ENCODE measurements at regions not wholly inside any gene's neighbourhood (a gene's known extent, or its start where the extent isn't known, plus 50 kb on each side); places are given as distances from the start of the nearest gene placed in this dataset.

DNA sequence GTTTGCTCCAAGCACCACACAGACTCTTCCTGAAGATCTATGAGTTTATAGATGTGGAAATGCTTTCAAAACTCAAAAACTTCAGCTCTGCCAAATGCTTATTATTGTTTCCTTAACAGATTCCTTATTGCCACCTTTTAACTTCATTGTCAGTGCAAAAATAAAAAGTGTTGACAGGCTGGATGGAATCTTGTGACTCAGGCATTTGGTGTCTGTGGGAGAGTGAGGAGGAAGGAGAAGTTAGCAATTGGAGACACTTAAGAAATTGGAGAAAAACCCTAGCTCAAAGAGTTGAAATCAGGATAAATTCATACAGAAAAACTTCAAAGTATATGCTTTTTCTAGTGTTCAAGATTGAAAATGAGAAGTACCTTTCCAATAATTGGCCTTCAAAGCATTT is 140.6 kb upstream of the PUM3 start:
- no peak for DNase-seq (ENCODE audit: low read depth)
- no peak overlapping the region for H3K4me3 ChIP-seq (ENCODE audit: low read depth, low read length)
- TF ChIP-seq, protein P1, sequence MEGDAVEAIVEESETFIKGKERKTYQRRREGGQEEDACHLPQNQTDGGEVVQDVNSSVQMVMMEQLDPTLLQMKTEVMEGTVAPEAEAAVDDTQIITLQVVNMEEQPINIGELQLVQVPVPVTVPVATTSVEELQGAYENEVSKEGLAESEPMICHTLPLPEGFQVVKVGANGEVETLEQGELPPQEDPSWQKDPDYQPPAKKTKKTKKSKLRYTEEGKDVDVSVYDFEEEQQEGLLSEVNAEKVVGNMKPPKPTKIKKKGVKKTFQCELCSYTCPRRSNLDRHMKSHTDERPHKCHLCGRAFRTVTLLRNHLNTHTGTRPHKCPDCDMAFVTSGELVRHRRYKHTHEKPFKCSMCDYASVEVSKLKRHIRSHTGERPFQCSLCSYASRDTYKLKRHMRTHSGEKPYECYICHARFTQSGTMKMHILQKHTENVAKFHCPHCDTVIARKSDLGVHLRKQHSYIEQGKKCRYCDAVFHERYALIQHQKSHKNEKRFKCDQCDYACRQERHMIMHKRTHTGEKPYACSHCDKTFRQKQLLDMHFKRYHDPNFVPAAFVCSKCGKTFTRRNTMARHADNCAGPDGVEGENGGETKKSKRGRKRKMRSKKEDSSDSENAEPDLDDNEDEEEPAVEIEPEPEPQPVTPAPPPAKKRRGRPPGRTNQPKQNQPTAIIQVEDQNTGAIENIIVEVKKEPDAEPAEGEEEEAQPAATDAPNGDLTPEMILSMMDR (IDR thresholded peaks at IDR 0.05; ENCODE audit: insufficient read depth, low read length), result no peak

GRCh38 chr9:2979957-2980610 is 136.2 kb upstream of the PUM3 start:
- H3K4me3 ChIP-seq (ENCODE audit: low read depth, low read length), result no peak overlapping the region
- no peak for DNase-seq (ENCODE audit: low read depth)
- TF ChIP-seq, protein P1 (IDR thresholded peaks at IDR 0.05; ENCODE audit: insufficient read depth, low read length), result no peak

GRCh38 chr9:2972475-2972874 is 128.6 kb upstream of the PUM3 start:
- TF ChIP-seq, protein P1 (IDR thresholded peaks at IDR 0.05; ENCODE audit: insufficient read depth, low read length), result no peak
- no peak overlapping the region for H3K4me3 ChIP-seq (ENCODE audit: low read depth, low read length)
- DNase-seq (ENCODE audit: low read depth), result no peak

GRCh38 chr9:2970864-2971263 is 127.0 kb upstream of the PUM3 start:
- H3K4me3 ChIP-seq (ENCODE audit: low read depth, low read length), result no peak overlapping the region
- TF ChIP-seq, protein P1 (IDR thresholded peaks at IDR 0.05; ENCODE audit: insufficient read depth, low read length), result no peak
- DNase-seq (ENCODE audit: low read depth), result no peak

GRCh38 chr9:2967766-2968165 is 123.9 kb upstream of the PUM3 start:
- TF ChIP-seq, protein P1 (IDR thresholded peaks at IDR 0.05; ENCODE audit: insufficient read depth, low read length), result no peak
- no peak overlapping the region for H3K4me3 ChIP-seq (ENCODE audit: low read depth, low read length)
- DNase-seq (ENCODE audit: low read depth), result no peak

DNA sequence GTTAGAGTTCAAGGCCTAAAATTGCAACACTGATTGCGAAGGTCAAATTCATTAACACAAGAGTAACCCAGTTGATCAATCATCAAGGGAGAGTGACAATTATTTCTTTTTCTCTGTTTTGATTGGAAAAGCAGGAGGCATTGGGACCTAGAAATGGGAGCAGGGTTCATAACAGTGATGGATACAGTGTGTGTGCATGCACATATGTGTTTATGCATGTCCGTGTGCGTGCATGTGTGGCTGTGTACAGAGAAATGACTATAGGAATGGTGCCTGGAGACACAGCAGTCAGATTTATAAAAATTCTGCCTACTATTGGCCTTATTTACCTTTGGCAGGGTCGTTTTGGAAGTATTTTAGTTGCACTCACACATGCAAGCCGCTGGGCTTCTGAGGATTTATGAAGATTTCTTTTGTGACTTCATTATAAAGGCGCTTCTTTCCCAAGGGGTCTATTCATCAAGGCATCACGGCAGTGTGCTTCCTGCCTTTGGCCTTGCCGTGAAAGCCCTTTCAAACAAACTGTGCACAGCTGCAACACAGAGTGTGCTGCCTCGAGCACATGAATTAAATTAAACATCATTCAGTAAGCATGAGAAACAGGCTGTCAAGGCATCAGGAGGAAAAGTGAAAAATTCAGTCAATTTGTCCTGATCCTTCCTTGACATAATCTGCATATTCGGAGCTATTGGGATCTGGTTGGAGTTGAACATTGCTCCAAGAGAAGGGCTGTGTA is 122.8 kb upstream of the PUM3 start:
- no peak for DNase-seq (ENCODE audit: low read depth)
- TF ChIP-seq, protein P1 (IDR thresholded peaks at IDR 0.05; ENCODE audit: insufficient read depth, low read length), result no peak
- no peak overlapping the region for H3K4me3 ChIP-seq (ENCODE audit: low read depth, low read length)
